SK-N-SH treated with all-trans-retinoic acid at 6 μM for 48 hours (cell line): ENCODE measurements at regions not wholly inside any gene's neighbourhood (a gene's known extent, or its start where the extent isn't known, plus 50 kb on each side); places are given as distances from the start of the nearest gene placed in this dataset.

Source experiments
- ESRRG ChIP-seq: fragments of 250-450 bp; sonication (Bioruptor Pico); IDR thresholded peaks from 2 replicates; pipeline ENCODE4 v1.6.1; 2021; ENCODE audit warnings: mild to moderate bottlenecking
- ISL1 ChIP-seq: fragments of 250-450 bp; sonication (Bioruptor Pico); IDR thresholded peaks from 2 replicates; pipeline ENCODE4 v2.1.2; 2022; ENCODE audit warnings: mild to moderate bottlenecking, moderate library complexity
- PPARA ChIP-seq: fragments of 250-450 bp; sonication (Bioruptor Pico); IDR thresholded peaks from 2 replicates; pipeline ENCODE4 v1.5.0; 2020; ENCODE audit warnings: mild to moderate bottlenecking, borderline replicate concordance
- RARB ChIP-seq: fragments of 250-450 bp; sonication (Bioruptor Pico); IDR thresholded peaks from 2 replicates; pipeline ENCODE4 v1.8.0; 2021; ENCODE audit warnings: mild to moderate bottlenecking, moderate library complexity
- SNAI2 ChIP-seq: fragments of 250-450 bp; sonication (Bioruptor Pico); IDR thresholded peaks from 2 replicates; pipeline ENCODE4 v1.5.0; 2020; ENCODE audit warnings: mild to moderate bottlenecking, moderate library complexity
- TCF4 ChIP-seq: fragments of 250-450 bp; sonication (Bioruptor Pico); IDR thresholded peaks from 2 replicates; pipeline ENCODE4 v1.8.0; 2021; ENCODE audit warnings: mild to moderate bottlenecking, moderate library complexity, borderline replicate concordance
- TOX ChIP-seq: fragments of 250-450 bp; sonication (Bioruptor Pico); IDR thresholded peaks from 2 replicates; pipeline ENCODE4 v1.8.0; 2021; ENCODE audit warnings: mild to moderate bottlenecking, moderate library complexity, borderline replicate concordance
- ZC3H10 ChIP-seq: fragments of 250-450 bp; sonication (Bioruptor Pico); IDR thresholded peaks from 2 replicates; pipeline ENCODE4 v1.5.1; 2021; ENCODE audit warnings: mild to moderate bottlenecking, moderate library complexity
- ZFP3 ChIP-seq: fragments of 250-450 bp; sonication (Bioruptor Pico); IDR thresholded peaks from 2 replicates; pipeline ENCODE4 v1.5.0; 2020; ENCODE audit warnings: mild to moderate bottlenecking, moderate library complexity
- ZFP30 ChIP-seq: fragments of 450-650 bp; formaldehyde crosslinking; IDR thresholded peaks from 2 replicates; pipeline ENCODE4 v1.5.0; 2022; ENCODE audit warnings: mild to moderate bottlenecking, moderate library complexity
- ZNF70 ChIP-seq: fragments of 450-650 bp; formaldehyde crosslinking; IDR thresholded peaks from 2 replicates; pipeline ENCODE4 v1.5.0; 2020; ENCODE audit warnings: mild to moderate bottlenecking, moderate library complexity
- TF ChIP-seq, protein P1 (sequence below): fragments of 250-450 bp; sonication (Bioruptor Pico); IDR thresholded peaks from 2 replicates; pipeline ENCODE4 v1.8.0; 2020; ENCODE audit warnings: mild to moderate bottlenecking, moderate library complexity, borderline replicate concordance
- TF ChIP-seq, protein P2 (sequence below): fragments of 250-450 bp; sonication (Bioruptor Pico); IDR thresholded peaks from 2 replicates; pipeline ENCODE4 v1.5.1; 2020; ENCODE audit warnings: low read depth, mild to moderate bottlenecking, moderate library complexity
- TF ChIP-seq, protein P3 (sequence below): fragments of 250-450 bp; sonication (Bioruptor Pico); IDR thresholded peaks from 2 replicates; pipeline ENCODE4 v1.8.0; 2021; ENCODE audit warnings: low read depth, mild to moderate bottlenecking, moderate library complexity, borderline replicate concordance

DNA sequence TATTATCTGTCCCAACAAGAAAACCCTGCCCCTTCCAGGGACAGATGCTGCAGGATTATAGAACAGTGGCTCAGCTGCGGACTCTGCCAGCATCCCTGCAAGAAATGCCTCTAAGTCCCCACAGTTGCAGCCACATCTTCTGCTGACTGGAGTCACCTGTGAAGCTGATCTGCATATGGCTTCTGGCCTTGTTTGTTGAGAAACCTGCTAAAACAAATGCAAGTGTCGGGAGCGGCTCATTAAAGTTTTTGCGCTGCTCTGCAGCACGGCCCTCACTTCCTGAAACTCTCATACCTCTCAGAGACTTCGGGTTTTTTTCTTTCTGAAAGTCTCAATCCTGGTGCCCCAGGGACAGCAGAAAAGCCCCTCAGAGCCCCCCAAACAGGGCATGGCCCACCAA lies 725.0 kb downstream of the UQCRFS1 start:
- TF ChIP-seq, protein P1, sequence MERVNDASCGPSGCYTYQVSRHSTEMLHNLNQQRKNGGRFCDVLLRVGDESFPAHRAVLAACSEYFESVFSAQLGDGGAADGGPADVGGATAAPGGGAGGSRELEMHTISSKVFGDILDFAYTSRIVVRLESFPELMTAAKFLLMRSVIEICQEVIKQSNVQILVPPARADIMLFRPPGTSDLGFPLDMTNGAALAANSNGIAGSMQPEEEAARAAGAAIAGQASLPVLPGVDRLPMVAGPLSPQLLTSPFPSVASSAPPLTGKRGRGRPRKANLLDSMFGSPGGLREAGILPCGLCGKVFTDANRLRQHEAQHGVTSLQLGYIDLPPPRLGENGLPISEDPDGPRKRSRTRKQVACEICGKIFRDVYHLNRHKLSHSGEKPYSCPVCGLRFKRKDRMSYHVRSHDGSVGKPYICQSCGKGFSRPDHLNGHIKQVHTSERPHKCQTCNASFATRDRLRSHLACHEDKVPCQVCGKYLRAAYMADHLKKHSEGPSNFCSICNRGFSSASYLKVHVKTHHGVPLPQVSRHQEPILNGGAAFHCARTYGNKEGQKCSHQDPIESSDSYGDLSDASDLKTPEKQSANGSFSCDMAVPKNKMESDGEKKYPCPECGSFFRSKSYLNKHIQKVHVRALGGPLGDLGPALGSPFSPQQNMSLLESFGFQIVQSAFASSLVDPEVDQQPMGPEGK (CRISPR knock-in tag), result no peak
- TF ChIP-seq ZFP3 (CRISPR knock-in tag), result no peak
- no peak for TF ChIP-seq ZC3H10 (CRISPR knock-in tag)
- TF ChIP-seq ZNF70 (CRISPR knock-in tag), result no peak
- TF ChIP-seq ZFP30 (CRISPR knock-in tag), result no peak
- no peak for TF ChIP-seq SNAI2
- TF ChIP-seq RARB, result no peak
- TF ChIP-seq, protein P2, sequence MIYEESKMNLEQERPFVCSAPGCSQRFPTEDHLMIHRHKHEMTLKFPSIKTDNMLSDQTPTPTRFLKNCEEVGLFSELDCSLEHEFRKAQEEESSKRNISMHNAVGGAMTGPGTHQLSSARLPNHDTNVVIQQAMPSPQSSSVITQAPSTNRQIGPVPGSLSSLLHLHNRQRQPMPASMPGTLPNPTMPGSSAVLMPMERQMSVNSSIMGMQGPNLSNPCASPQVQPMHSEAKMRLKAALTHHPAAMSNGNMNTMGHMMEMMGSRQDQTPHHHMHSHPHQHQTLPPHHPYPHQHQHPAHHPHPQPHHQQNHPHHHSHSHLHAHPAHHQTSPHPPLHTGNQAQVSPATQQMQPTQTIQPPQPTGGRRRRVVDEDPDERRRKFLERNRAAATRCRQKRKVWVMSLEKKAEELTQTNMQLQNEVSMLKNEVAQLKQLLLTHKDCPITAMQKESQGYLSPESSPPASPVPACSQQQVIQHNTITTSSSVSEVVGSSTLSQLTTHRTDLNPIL (CRISPR knock-in tag), result no peak
- TF ChIP-seq, protein P3, sequence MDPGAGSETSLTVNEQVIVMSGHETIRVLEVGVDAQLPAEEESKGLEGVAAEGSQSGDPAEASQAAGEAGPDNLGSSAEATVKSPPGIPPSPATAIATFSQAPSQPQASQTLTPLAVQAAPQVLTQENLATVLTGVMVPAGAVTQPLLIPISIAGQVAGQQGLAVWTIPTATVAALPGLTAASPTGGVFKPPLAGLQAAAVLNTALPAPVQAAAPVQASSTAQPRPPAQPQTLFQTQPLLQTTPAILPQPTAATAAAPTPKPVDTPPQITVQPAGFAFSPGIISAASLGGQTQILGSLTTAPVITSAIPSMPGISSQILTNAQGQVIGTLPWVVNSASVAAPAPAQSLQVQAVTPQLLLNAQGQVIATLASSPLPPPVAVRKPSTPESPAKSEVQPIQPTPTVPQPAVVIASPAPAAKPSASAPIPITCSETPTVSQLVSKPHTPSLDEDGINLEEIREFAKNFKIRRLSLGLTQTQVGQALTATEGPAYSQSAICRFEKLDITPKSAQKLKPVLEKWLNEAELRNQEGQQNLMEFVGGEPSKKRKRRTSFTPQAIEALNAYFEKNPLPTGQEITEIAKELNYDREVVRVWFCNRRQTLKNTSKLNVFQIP (CRISPR knock-in tag), result no peak
- TF ChIP-seq ESRRG (CRISPR knock-in tag), result no peak
- TF ChIP-seq TOX, result no peak
- no peak for TF ChIP-seq TCF4
- TF ChIP-seq ISL1 (CRISPR knock-in tag), result no peak
- no peak for TF ChIP-seq PPARA
